HEK293 (cell line): ENCODE measurements at regions not wholly inside any gene's neighbourhood (a gene's known extent, or its start where the extent isn't known, plus 50 kb on each side); places are given as distances from the start of the nearest gene placed in this dataset.

Experiments
- CTCF ChIA-PET: fragments of 350-600 bp; formaldehyde crosslinking; extraction: SDS; loops from one replicate; lab custom pipeline; 2021; ENCODE audit warnings: antibody characterized with exemption; lab: Yijun Ruan, JAX
- POLR2A ChIA-PET: fragments of 300-600 bp; formaldehyde crosslinking; extraction: SDS; loops from one replicate; lab custom pipeline; 2020; ENCODE audit warnings: antibody characterized with exemption, inconsistent platforms; lab: Yijun Ruan, JAX
- H3K27ac ChIP-seq: fragments of 200-500 bp; sonication (Bioruptor generic); 2 replicates; pipeline ENCODE4 v1.5.1; 2014; ENCODE audit warnings: low read depth, low read length, control low read depth, inconsistent platforms; ENCODE audit errors: extremely low read depth
- H3K36me3 ChIP-seq, 2 experiments: fragments of 200-500 bp in 1 of 2; sonication (Bioruptor generic) in 1 of 2; 1 replicate in 1 of 2; 2 replicates in 1 of 2; pipeline ENCODE4 v1.5.1; 2014 to 2017; ENCODE audit warnings: inconsistent platforms in 2 of 2, low read length in 2 of 2; ENCODE audit not compliant: control insufficient read depth in 2 of 2, insufficient read depth in 1 of 2
- H3K4me1 ChIP-seq: fragments of 200-500 bp; sonication (Bioruptor generic); 2 replicates; pipeline ENCODE4 v1.5.1; 2014; ENCODE audit warnings: mild to moderate bottlenecking, low read length, inconsistent platforms; ENCODE audit not compliant: control insufficient read depth, insufficient read depth
- H3K4me3 ChIP-seq: 2 replicates; pipeline ENCODE4 v1.5.1; 2011; ENCODE audit warnings: low read depth, mild to moderate bottlenecking, control low read depth, low read length, moderate library complexity
- H3K9me3 ChIP-seq: fragments of 200-500 bp; sonication (Bioruptor generic); 2 replicates; pipeline ENCODE4 v1.5.1; 2014; ENCODE audit warnings: low read depth, low read length, inconsistent platforms; ENCODE audit not compliant: control insufficient read depth, insufficient read depth
- HIC1 ChIP-seq: fragments of 450-650 bp; formaldehyde crosslinking; IDR thresholded peaks from 2 replicates; pipeline ENCODE4 v1.5.1; 2016; ENCODE audit warnings: missing biosample characterization, missing genetic modification characterization
- HOXD13 ChIP-seq: sonication (generic); formaldehyde crosslinking; IDR thresholded peaks from 2 replicates; pipeline ENCODE4 v1.8.0; 2022; ENCODE audit warnings: missing genetic modification reagents, borderline replicate concordance
- IKZF3 ChIP-seq: fragments of 450-650 bp; IDR thresholded peaks from 2 replicates; pipeline ENCODE4 v1.5.0; 2018; ENCODE audit warnings: missing biosample characterization, mild to moderate bottlenecking, missing genetic modification characterization, moderate library complexity
- PRDM1 ChIP-seq: fragments of 450-650 bp; formaldehyde crosslinking; IDR thresholded peaks from 2 replicates; pipeline ENCODE4; 2016; ENCODE audit warnings: missing biosample characterization, missing genetic modification characterization
- REPIN1 ChIP-seq: fragments of 450-650 bp; formaldehyde crosslinking; IDR thresholded peaks from 2 replicates; pipeline ENCODE4 v1.5.1; 2017; ENCODE audit warnings: missing biosample characterization, missing genetic modification characterization, low read depth
- SETDB1 ChIP-seq: IDR thresholded peaks from one replicate; pipeline ENCODE4 v1.6.1; 2017; ENCODE audit warnings: mild to moderate bottlenecking, low read length, moderate library complexity, mixed read lengths; ENCODE audit not compliant: insufficient read length
- TCF7L2 ChIP-seq: IDR thresholded peaks from 2 replicates; pipeline ENCODE4 v1.6.1; 2011; ENCODE audit warnings: low read depth, mild to moderate bottlenecking, inconsistent platforms, low read length, moderate library complexity, borderline replicate concordance
- TRIM28 ChIP-seq: IDR thresholded peaks from 2 replicates; pipeline ENCODE4 v1.6.1; 2011; ENCODE audit warnings: low read length, control low read depth, borderline replicate concordance
- ZBTB17 ChIP-seq: fragments of 450-650 bp; formaldehyde crosslinking; IDR thresholded peaks from 2 replicates; pipeline ENCODE4 v1.5.1; 2016; ENCODE audit warnings: missing biosample characterization, missing genetic modification characterization
- ZEB2 ChIP-seq: fragments of 450-650 bp; formaldehyde crosslinking; IDR thresholded peaks from 2 replicates; pipeline ENCODE4 v1.5.1; 2016; ENCODE audit warnings: missing biosample characterization, missing genetic modification characterization
- ZNF148 ChIP-seq: fragments of 450-650 bp; formaldehyde crosslinking; IDR thresholded peaks from 2 replicates; pipeline ENCODE4 v1.5.0; 2017; ENCODE audit warnings: missing biosample characterization, missing genetic modification characterization, borderline replicate concordance
- ZNF335 ChIP-seq: fragments of 450-650 bp; formaldehyde crosslinking; conservative IDR thresholded peaks from 2 replicates; pipeline ENCODE4 v1.5.1; 2016; ENCODE audit warnings: missing biosample characterization, missing genetic modification characterization
- ZNF449 ChIP-seq: fragments of 450-650 bp; formaldehyde crosslinking; IDR thresholded peaks from 2 replicates; pipeline ENCODE4 v1.5.1; 2017; ENCODE audit warnings: missing biosample characterization, mild to moderate bottlenecking, missing genetic modification characterization, moderate library complexity
- ZNF518A ChIP-seq: fragments of 450-650 bp; formaldehyde crosslinking; conservative IDR thresholded peaks from 2 replicates; pipeline ENCODE4 v1.5.1; 2016; ENCODE audit warnings: low read depth, missing biosample characterization, missing genetic modification characterization
- ZNF561 ChIP-seq: fragments of 450-650 bp; IDR thresholded peaks from 2 replicates; pipeline ENCODE4 v1.5.1; 2018; ENCODE audit warnings: missing biosample characterization, missing genetic modification characterization, borderline replicate concordance
- ZNF623 ChIP-seq: fragments of 450-650 bp; formaldehyde crosslinking; IDR thresholded peaks from 2 replicates; pipeline ENCODE4 v1.5.1; 2016; ENCODE audit warnings: missing biosample characterization, missing genetic modification characterization
- ZNF677 ChIP-seq: fragments of 450-650 bp; IDR thresholded peaks from 2 replicates; pipeline ENCODE4 v1.5.0; 2018; ENCODE audit warnings: missing biosample characterization, mild to moderate bottlenecking, missing genetic modification characterization, moderate library complexity
- ZXDB ChIP-seq: fragments of 450-650 bp; formaldehyde crosslinking; IDR thresholded peaks from 2 replicates; pipeline ENCODE4 v1.5.1; 2016; ENCODE audit warnings: missing biosample characterization, missing genetic modification characterization

GRCh38 chr6:90701146-90701781 is 114.4 kb upstream of the MAP3K7 start:
- POLR2A ChIA-PET, result no interaction called here
- Histone ChIP-seq H3K4me3 (no peak overlapping the region), H3K27ac (no peak overlapping the region; the same call in 1 of the 2 replicates), H3K4me1 (no peaks in the 10 kb centered on the region; the same call in 1 of the 2 replicates), H3K9me3 (no peaks in the 10 kb centered on the region), H3K36me3 (no peaks in the 10 kb centered on the region)
- CTCF ChIA-PET, result interaction anchor here (0.7 kb wide), 1 partner anchor 137 kb away, joined by 3 read pairs; no protein-coding TSS in a partner anchor
- TF ChIP-seq ZNF518A (tag by site-specific recombination) (peak; percentile 55; the same call in 1 of the 2 replicates), IKZF3 (tag by site-specific recombination) (peak; percentile 41; the same call in 1 of the 2 replicates), ZBTB17 (tag by site-specific recombination) (peak; percentile 61), PRDM1 (0 out of 2 replicates have a peak, but pooled peaks have one; percentile 43), ZNF335 (tag by site-specific recombination) (0 out of 2 replicates have a peak, but pooled peaks have one; percentile 26), ZNF561 (0 out of 2 replicates have a peak, but pooled peaks have one; percentile 26), TCF7L2 (0 out of 2 replicates have a peak, but pooled peaks have one; percentile 31), ZEB2 (tag by site-specific recombination) (no peak), SETDB1 (no peak), ZNF148 (tag by site-specific recombination) (no peak), ZNF449 (no peak), HIC1 (tag by site-specific recombination) (no peak), TRIM28 (peak; percentile 72), REPIN1 (tag by site-specific recombination) (no peak), ZXDB (peak; percentile 34; the same call in 1 of the 2 replicates), HOXD13 (CRISPR knock-in tag) (peak; percentile 76), ZNF677 (no peak), ZNF623 (tag by site-specific recombination) (no peak)
